DOHH2 (cell line): ENCODE measurements at regions not wholly inside any gene's neighbourhood (a gene's known extent, or its start where the extent isn't known, plus 50 kb on each side); places are given as distances from the start of the nearest gene placed in this dataset.

Source experiments
- CTCF ChIP-seq: fragments of 200-600 bp; sonication (generic); IDR thresholded peaks from one replicate; pipeline ENCODE4 v1.5.1; 2014; ENCODE audit warnings: antibody characterized with exemption, mild to moderate bottlenecking, low read depth, low read length; ENCODE audit not compliant: poor library complexity, severe bottlenecking
- EZH2phosphoT487 ChIP-seq: fragments of 200-600 bp; sonication (generic); IDR thresholded peaks from 2 replicates; pipeline ENCODE4 v1.6.1; 2017; ENCODE audit warnings: borderline replicate concordance, mild to moderate bottlenecking, antibody characterized with exemption, low read length, moderate library complexity, mixed read lengths

- TF ChIP-seq CTCF (no peak), EZH2phosphoT487 (no peak)
These were observed 419.6 kb downstream of the PCDH7 start for GRCh38 chr4:31139767-31140166.
